VCaP (cell line): ENCODE measurements at regions not wholly inside any gene's neighbourhood (a gene's known extent, or its start where the extent isn't known, plus 50 kb on each side); places are given as distances from the start of the nearest gene placed in this dataset.
A peak's percentile ranks its signal among the peaks of the same experiment; 100 is the strongest.
"Not testable (repeated sequence)": the region's sequence is repeated elsewhere in the genome, so short reads cannot be mapped to it uniquely, and the experiment has no call there.

Experiments
- H3K27ac ChIP-seq: fragments of 450-650 bp; 2 replicates; pipeline ENCODE4 v1.5.1; 2017
- TF ChIP-seq, protein P1 (sequence below): fragments of 450-650 bp; conservative IDR thresholded peaks from 2 replicates; pipeline ENCODE4 v1.5.1; 2017; ENCODE audit warnings: mild to moderate bottlenecking, moderate library complexity

DNA sequence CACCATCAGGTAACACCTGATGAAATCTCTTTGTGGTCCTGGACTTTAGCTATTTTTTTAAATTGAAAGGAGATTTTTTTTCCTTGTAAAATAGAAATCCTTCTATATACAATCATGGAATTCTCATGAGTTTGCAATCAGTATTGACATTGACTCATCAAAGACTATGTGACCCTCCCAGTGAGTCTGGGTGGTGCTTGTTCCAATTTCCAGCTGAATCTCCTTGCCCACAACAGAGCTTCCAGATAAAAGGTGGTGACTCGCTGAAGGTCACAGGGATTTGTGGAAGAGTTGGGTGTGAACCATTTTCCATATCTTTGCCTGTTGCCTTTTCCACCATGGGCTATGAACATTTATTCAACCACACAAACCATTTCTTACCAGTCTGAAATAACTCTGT, 486.6 kb downstream of the AJAP1 start:
- TF ChIP-seq, protein P1, sequence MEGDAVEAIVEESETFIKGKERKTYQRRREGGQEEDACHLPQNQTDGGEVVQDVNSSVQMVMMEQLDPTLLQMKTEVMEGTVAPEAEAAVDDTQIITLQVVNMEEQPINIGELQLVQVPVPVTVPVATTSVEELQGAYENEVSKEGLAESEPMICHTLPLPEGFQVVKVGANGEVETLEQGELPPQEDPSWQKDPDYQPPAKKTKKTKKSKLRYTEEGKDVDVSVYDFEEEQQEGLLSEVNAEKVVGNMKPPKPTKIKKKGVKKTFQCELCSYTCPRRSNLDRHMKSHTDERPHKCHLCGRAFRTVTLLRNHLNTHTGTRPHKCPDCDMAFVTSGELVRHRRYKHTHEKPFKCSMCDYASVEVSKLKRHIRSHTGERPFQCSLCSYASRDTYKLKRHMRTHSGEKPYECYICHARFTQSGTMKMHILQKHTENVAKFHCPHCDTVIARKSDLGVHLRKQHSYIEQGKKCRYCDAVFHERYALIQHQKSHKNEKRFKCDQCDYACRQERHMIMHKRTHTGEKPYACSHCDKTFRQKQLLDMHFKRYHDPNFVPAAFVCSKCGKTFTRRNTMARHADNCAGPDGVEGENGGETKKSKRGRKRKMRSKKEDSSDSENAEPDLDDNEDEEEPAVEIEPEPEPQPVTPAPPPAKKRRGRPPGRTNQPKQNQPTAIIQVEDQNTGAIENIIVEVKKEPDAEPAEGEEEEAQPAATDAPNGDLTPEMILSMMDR, result no peak
- H3K27ac ChIP-seq, result no peak overlapping the region

DNA sequence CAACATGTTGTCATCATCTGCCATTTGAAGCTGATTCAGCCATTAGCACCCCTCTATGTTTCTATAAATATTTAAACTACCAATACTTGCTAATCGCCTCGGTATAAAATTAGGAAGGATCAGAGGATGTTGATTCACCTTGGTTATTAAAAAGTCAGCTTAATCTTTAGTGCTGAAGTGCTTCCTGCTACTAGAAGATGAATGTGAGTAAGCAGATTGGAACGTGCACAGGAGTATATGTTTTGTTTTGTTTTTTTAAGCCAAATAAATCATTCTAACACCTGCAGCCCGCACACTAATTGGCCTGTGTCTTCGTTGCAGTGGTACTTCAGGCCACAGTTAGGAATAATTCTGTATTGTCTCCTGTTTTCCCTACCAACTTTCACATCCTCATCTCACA, 485.7 kb downstream of the AJAP1 start:
- TF ChIP-seq, protein P1, result no peak
- H3K27ac ChIP-seq, result no peak overlapping the region

DNA sequence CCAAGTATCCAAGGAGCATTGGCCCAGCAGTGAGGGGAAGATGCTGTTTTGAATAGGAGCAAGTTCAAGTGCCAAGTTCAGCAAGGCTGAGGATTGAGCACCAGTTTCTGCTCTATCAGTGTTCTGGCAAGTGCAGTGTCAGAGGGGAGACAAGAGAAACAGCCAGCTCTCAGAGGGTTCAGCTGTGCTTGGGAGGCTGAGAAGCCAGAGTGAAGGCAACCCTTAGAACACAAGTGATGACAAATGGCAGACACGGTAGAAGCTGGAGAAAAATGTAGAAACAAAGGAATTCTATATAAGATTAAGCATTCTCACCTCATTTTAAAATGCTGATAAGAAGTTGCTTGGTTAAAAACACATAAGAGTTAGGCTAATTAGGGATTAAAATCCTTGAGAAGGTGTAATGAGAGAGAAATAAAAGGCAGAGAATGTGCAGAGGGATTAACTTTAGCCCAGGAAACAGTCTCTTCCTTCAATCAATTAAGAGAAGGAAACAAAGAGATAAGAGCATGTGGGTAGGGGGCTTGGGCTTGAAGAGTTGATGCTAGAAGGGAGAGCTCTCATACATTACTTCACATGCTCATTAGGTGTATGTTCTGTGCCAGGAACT, 475.4 kb downstream of the AJAP1 start:
- TF ChIP-seq, protein P1, result no peak
- H3K27ac ChIP-seq, result no peak overlapping the region

DNA sequence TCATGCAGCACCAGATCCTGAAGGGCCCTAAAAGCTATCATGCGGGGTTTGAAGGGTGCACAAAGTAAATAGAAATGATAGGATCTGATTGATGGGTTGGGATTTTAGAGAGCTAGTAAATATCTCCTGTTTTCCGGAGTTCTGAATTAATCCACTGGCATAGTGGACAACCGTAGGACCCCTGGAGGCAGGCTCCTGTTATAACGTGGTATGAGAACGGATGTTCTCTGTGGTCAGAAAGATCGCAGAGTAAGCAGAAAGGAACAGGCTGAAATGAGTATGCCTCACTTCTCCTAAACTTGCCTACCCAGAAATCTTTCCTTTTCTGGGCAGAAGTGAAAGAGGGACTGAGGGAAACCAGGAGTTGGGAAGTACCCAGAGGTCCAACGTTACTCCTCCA, 470.8 kb downstream of the AJAP1 start:
- TF ChIP-seq, protein P1, result 0 out of 2 replicates have a peak, but pooled peaks have one; percentile 29

DNA sequence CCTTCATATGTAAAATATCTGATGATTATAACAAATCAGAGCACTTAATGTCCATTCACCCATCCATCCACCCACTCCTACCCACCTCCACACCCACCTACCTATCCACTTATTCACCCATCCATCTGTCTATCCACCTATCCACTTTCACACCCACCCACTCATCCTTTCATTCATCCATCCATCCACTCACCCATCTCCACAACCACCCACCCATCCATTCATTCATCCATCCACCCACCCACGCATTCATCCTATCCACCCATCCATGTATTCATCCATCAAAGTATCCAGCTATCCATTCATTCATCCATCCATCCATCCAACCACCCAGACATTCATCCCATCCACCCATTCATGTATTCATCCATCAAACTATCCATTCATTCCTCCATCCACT, 466.1 kb downstream of the AJAP1 start:
- TF ChIP-seq, protein P1, result no peak
- H3K27ac ChIP-seq, result no peak overlapping the region

More for the DNA sequence above, 470.8 kb downstream of the AJAP1 start:
- no peak overlapping the region for H3K27ac ChIP-seq

DNA sequence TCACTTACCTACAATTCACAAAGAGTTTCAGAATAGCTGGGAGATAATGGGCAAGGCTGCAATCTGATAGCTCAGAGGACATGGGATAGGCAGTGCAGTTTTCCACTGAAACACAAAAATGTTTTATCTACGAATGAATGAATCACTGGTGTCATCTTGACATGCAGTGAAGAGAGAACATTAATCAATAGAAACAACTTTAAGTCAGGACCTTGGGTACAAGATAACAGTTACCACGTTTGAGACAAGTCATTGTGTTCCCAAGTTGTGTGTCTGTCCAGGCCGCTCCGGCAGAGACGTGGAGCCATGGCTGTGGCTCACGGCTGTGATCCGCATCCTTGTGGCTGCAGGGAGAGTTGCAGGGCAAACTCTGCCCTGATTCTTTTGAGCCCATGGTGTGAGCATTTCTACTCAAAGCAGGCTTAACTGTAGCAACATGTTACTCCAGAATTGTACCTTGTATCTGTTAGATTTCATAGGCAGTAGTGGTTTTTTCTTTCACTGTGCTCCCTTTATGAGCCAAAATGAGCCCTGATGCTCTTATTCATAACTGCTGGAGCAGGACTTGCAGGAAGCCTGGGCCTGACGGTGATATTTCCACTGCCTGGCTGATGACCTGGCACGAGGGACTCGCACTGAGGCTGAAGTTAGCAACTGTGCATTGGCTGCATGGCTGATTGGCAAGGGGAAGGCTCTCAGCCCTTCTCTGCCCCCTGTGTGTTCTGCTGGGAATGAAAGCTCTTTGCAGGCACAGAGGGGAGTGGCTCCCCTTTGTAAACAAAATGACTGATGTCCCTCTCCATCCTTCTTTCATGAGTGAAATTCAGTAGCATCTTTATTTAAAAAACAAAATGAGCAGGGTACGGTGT, 465.2 kb downstream of the AJAP1 start:
- no peak overlapping the region for H3K27ac ChIP-seq
- TF ChIP-seq, protein P1, result no peak; the same call in 1 of the 2 replicates

DNA sequence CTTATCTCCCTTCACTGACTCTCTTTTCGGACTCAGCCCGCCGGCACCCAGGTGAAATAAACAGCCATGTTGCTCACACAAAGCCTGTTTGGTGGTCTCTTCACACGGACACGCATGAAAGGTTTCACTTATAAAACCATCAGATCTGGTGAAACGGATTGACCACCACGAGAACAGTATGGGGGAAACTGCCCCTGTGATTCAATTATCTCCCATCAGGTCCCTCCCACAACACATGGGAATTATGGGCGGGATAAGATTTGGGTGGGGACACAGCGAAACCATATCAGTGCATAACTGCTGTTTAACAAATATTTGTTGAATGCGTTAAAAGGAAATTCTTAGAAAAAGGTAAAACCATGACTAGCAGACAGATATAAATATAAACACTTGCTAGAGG, 464.4 kb downstream of the AJAP1 start:
- H3K27ac ChIP-seq, result not testable (repeated sequence)

DNA sequence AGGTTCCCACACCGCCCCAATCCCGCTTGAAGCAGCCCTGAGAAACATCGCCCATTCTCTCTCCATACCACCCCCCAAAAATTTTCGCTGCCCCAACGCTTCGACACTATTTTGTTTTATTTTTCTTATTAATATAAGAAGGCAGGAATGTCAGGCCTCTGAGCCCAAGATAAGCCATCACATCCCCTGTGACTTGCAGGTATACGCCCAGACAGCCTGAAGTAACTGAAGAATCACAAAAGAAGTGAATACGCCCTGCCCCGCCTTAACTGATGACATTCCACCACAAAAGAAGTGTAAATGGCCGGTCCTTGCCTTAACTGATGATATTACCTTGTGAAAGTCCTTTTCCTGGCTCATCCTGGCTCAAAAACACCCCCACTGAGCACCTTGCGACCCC, 463.9 kb downstream of the AJAP1 start:
- not testable (repeated sequence) for H3K27ac ChIP-seq
